ENCODE measurements at regions not wholly inside any gene's neighbourhood (a gene's known extent, or its start where the extent isn't known, plus 50 kb on each side); places are given as distances from the start of the nearest gene placed in this dataset.
"Not testable (repeated sequence)": the region's sequence is repeated elsewhere in the genome, so short reads cannot be mapped to it uniquely, and the experiment has no call there.

- no peak overlapping the region for H3K27ac Mint-ChIP-seq (ENCODE audit: unreplicated experiment)
Measured at GRCh38 chr17:5919089-5919488, 151.1 kb upstream of the WSCD1 start.

GRCh38 chr17:5921512-5922282, 148.5 kb upstream of the WSCD1 start:
- Mint-ChIP-seq H3K27ac (ENCODE audit: unreplicated experiment) (no peak overlapping the region), H3K36me3 (ENCODE audit: unreplicated experiment) (peaks cover 4% of the 10 kb centered on the region), H3K27me3 (ENCODE audit: unreplicated experiment) (peaks cover 2% of the 10 kb centered on the region), H3K4me1 (ENCODE audit: low read depth, unreplicated experiment) (no peaks in the 10 kb centered on the region), H3K4me3 (ENCODE audit: unreplicated experiment) (no peak overlapping the region), H3K9me3 (ENCODE audit: unreplicated experiment) (peaks cover 2% of the 10 kb centered on the region)
- no peak for DNase-seq
- TF ChIP-seq CTCF (IDR thresholded peaks at IDR 0.05; ENCODE audit: partially characterized antibody, unreplicated experiment): no peak

More at GRCh38 chr17:5919089-5919488, 151.1 kb upstream of the WSCD1 start:
- H3K4me1 Mint-ChIP-seq (ENCODE audit: low read depth, unreplicated experiment): no peaks in the 10 kb centered on the region
- no peak for DNase-seq
- H3K4me3 Mint-ChIP-seq (ENCODE audit: unreplicated experiment): no peak overlapping the region
- H3K9me3 Mint-ChIP-seq (ENCODE audit: unreplicated experiment): peaks cover 2% of the 10 kb centered on the region
- peaks cover 2% of the 10 kb centered on the region for H3K27me3 Mint-ChIP-seq (ENCODE audit: unreplicated experiment)
- peaks cover 4% of the 10 kb centered on the region for H3K36me3 Mint-ChIP-seq (ENCODE audit: unreplicated experiment)
- no peak for TF ChIP-seq CTCF (IDR thresholded peaks at IDR 0.05; ENCODE audit: partially characterized antibody, unreplicated experiment)

- H3K36me3 Mint-ChIP-seq (ENCODE audit: unreplicated experiment): peaks cover 4% of the 10 kb centered on the region
- H3K4me1 Mint-ChIP-seq (ENCODE audit: low read depth, unreplicated experiment): no peaks in the 10 kb centered on the region
- no peak overlapping the region for H3K4me3 Mint-ChIP-seq (ENCODE audit: unreplicated experiment)
- TF ChIP-seq CTCF (IDR thresholded peaks at IDR 0.05; ENCODE audit: partially characterized antibody, unreplicated experiment): no peak
- no peak for DNase-seq
- H3K27ac Mint-ChIP-seq (ENCODE audit: unreplicated experiment): no peak overlapping the region
- peaks cover 2% of the 10 kb centered on the region for H3K9me3 Mint-ChIP-seq (ENCODE audit: unreplicated experiment)
- peaks cover 2% of the 10 kb centered on the region for H3K27me3 Mint-ChIP-seq (ENCODE audit: unreplicated experiment)
Measured at GRCh38 chr17:5922476-5922875, 147.7 kb upstream of the WSCD1 start.

- H3K27ac Mint-ChIP-seq (ENCODE audit: unreplicated experiment): no peak overlapping the region
- DNase-seq: no peak
- no peak overlapping the region for H3K4me3 Mint-ChIP-seq (ENCODE audit: unreplicated experiment)
- TF ChIP-seq CTCF (IDR thresholded peaks at IDR 0.05; ENCODE audit: partially characterized antibody, unreplicated experiment): no peak
- H3K4me1 Mint-ChIP-seq (ENCODE audit: low read depth, unreplicated experiment): no peaks in the 10 kb centered on the region
- peaks cover 3% of the 10 kb centered on the region for H3K27me3 Mint-ChIP-seq (ENCODE audit: unreplicated experiment)
- no peaks in the 10 kb centered on the region for H3K36me3 Mint-ChIP-seq (ENCODE audit: unreplicated experiment)
- H3K9me3 Mint-ChIP-seq (ENCODE audit: unreplicated experiment): peaks cover 4% of the 10 kb centered on the region
Measured at GRCh38 chr17:5929721-5930120, 140.5 kb upstream of the WSCD1 start.

GRCh38 chr17:5930555-5930954, 139.6 kb upstream of the WSCD1 start:
- not testable (repeated sequence) for H3K36me3 Mint-ChIP-seq (ENCODE audit: unreplicated experiment); H3K27me3 Mint-ChIP-seq (ENCODE audit: unreplicated experiment); DNase-seq; H3K4me3 Mint-ChIP-seq (ENCODE audit: unreplicated experiment); H3K27ac Mint-ChIP-seq (ENCODE audit: unreplicated experiment); H3K4me1 Mint-ChIP-seq (ENCODE audit: low read depth, unreplicated experiment); H3K9me3 Mint-ChIP-seq (ENCODE audit: unreplicated experiment)
